ENCODE measurements at regions not wholly inside any gene's neighbourhood (a gene's known extent, or its start where the extent isn't known, plus 50 kb on each side); places are given as distances from the start of the nearest gene placed in this dataset.

DNA sequence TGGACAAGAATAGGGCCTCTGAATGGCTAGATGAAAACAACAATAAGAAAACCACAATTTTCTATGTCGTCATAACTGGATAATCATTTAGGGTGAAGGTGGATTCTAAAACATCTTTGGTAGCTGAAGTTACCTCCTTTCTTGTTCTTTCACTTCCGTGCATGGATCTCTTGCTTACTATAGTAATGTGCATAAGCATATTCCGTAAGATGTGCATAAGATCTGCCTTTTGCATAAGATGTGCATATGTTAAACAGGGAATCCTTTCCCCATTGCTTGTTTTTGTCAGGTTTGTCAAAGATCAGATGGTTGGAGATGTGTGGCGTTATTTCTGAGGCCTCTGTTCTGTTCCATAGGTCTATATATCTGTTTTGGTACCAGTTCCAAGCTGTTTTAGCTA lies 353.6 kb downstream of the MTX2 start:
- no peak for DNase-seq

DNA sequence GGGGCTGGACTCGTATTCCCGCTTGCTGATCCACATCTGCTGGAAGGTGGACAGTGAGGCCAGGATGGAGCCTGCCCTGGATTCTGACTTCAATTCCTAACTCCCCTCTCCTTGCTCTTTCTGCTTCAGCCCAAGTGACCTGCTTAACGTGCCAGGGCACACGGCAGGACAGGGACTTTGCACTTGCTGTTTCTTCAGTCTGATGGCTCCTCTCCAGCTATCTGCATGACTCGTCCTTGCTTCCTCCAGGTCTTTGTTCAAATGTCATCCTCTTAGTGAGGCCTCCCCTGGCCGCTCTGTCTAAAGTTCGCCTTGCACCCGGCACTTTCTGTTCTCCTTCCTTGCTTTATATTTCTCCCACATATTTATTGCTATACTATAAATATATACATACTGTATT lies 357.6 kb downstream of the MTX2 start:
- DNase-seq: no peak

DNA sequence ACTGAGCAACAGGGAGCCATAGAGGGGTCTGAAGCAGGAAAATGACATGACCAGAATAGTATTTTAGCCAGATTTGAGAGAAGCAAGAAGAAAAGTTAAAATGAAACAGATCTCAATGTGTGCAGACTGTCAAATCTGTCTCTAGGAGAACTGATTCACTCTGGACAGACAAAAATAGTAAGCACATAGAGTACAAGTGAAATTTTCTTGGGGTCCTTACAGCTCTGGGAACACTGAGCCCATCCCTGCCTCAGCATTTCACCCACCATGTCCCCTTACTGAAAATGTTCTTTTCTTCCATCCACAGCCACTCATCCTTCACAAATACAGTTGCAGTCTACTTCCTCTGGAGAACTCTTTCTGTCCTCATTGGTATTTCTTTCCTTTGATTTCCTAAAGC lies 359.2 kb downstream of the MTX2 start:
- no peak for DNase-seq

DNA sequence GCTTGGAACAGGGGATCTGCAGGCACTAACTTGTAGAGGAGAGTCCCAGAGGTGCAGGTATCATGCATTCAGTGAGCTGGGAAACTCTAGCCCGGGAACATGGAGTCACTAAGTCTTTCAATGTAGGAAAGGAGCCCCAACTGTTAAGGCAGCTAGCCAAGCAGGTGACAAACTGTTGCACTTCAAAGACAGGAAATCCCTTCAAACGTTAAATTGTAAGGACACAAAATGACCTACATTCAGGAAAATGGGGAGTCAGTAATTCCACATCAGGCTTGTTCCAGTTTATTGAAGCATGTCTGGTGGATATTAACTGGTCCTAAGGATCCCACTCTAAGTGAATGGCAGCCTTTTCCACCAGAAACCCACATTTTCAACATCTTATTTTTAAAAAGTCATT lies 364.5 kb downstream of the MTX2 start:
- DNase-seq: no peak

DNA sequence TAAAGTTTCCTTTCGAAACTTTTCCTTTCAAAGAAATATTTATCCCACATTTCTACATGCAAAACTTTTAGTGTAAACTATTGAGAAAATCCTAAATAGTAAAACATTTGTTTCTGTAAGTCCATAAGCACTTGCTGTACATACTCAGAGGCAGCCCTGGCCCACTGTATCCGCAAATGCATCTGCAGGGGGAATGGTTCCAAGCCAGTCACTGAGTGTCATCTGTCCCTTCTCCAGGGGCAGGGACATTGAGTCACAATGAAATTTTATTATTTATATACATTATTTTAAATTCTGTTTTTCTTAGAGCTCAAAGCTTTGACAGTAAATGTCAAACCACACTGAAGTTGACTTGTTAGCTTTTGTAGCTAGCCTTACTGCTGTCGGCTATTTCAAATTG lies 367.2 kb downstream of the MTX2 start:
- no peak for DNase-seq

DNA sequence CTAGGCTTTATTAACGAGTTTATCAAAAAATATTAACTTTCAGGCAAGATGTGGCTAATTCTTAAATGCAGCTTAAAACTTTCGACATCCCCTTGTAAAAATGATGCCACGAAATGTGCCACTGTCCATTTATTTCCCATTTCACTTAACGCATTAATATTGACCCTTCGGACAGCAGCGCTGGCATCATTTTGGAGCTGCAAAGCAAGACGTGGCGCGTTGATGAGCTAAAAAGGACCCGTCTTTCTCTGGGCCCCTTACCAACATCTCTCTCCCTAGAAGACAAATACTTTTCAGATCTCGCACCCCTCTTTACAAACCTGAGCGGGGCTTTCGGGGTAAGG lies 367.9 kb downstream of the MTX2 start:
- DNase-seq: no peak

DNA sequence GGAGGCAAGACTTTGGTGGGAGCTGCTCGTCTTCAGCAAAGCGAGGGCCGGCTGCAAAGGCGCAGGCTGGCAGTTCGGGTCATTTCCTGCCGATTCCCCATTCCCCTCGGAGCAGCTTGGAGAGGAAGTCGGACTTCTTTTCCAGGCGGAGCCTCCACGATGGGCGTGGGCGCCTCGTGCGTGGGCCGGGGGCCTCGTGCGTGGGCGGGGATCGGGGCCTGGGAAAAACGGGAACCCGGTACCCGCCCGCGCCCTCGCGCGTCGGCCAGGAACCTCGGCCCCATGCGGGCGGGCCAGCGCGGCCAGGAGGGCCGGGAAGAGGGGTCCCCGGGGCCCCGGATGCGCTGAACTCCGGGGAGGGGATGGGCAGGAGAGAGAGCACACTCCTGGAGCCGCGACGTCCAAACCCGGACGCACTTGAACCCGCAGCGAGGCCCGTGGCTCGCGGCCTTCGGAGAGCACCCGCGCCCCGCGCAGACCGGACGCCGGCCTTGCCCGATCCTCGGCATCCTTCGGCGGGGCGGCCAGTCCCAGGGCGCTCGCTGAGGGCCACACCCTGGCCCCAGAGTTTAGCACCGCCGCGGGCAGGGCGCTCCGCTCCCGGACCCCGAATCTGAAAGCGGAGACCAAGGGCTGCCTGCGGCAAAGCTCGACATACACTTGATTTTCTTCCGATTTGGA lies 368.4 kb downstream of the MTX2 start:
- DNase-seq: no peak

DNA sequence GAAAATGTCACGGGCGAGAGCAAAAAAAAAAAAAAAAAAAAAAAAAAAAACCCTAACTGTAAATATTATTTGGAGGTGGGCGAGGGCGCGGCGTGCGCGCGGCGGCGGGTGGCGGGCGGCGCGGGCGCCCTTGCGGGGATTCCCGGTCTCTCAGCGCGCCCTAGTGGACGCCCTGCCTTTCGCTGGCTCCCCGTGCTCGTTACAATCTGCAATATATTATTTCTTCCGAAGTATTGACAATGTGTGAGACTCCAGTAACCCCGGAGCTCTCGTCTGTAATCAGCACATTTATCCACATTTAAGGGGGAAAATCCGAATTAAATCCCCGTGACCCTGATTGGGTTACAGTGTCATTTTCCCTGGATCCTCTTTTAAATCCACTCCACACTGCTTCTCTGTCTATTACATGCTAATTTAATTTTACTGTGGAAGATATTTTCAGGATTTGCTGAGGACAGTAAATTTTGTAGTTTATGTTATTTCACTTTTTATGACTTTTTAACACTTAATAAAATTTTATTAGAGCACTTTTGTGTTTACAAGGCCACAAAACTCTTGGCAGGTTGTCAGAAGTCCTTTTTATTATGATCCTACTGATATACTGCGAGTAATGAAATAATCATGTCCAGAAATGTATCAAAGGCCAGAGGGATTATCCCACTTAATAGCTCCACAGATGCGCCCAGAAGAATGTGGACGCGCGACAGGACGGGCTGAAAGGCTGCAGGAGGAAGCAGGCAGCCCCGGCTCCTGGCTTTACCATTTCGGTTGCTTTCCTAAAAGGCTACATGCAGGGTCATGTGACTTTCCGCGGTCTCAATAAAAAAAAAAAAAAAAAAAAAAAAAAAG lies 369.1 kb downstream of the MTX2 start:
- DNase-seq: peak; percentile 32

DNA sequence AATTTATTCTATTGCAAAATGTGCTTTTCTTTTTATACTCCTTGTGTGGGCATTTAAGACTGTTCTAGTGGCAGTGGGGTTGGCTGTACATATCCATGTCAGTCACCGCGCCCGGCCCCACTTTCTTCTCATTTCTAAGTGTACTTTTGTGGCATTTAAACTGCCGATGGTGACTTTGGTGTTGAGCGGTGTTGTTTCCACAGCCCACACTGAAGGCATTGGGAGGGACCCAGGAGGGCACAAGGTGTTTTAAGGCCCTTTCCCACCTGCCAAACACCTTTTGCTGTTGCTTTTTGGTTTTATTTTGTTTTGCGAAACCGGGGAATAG lies 369.7 kb downstream of the MTX2 start:
- no peak for DNase-seq

DNA sequence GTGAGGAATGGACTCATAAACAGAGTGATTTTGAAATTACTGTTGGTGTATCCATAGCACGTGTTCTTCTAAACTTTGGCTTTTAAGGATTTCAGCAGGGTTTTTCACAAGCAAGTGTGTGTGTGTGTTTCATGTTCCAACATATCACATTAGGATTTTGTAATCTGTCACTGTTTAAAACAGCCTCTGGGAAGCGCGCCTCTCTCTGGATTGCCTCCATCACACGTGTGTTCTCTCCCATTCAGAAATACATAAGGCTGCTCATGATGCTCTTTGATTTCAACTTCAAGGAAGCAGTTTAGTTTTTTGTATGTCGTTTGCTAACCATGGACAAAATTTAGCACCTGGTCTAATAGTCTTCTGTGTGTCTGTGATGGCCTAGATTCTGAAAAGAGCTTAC lies 370.4 kb downstream of the MTX2 start:
- DNase-seq: no peak

DNA sequence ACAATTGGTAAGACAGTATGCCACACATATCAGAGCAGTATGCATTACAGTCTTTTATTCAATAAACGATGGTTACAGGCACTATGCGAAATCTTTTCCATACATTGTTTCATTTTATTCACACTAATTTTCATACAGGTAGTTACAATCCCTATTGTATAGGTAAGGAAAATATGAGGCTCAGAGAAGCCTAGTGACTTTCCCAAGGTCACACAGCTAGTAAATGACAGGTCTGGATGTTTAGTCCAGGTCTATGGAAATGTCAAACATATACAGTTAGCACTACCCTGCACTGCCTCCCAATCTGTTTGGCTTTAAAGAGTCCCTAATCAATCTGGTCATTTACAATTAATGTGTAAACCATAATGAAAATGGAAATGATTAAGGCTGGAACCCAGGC lies 372.2 kb downstream of the MTX2 start:
- no peak for DNase-seq

DNA sequence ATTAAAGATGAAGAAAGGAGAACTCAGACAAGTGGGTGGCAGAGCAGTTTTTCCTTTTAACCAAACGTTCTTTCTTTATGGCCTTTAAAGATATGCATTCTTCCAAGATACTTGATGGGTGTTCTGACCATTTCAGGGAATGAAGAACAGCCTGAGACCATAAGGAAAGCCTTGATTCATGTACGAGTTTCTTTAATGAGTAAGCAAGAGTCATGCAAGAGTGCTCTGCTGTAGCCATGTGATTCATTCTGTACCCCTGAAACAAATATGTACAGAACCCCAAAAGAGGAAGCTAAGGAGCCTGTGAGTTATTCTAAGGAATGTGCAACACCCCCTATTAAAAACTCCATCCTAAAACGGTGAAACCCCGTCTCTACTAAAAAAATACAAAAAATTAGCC lies 372.8 kb downstream of the MTX2 start:
- no peak for DNase-seq

DNA sequence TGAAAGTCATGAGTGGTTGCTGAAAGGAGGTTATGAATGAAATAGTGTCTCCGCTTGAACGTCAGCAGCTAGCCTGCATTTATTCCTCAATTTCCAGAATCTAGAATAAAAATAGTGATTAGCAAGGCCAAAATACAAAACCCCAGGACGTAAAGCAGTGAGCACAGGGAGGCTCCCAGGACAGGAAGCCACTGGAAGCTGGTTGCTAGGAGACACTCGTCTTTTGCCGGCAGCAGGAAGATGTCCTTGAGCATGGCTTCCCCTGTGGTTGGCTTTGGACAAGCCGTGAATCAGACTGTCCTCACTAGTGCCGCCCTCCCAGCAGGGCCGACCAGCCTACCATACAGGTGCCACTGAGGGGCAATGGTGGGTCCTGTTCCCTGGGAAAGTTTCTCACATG lies 374.4 kb downstream of the MTX2 start:
- DNase-seq: no peak

DNA sequence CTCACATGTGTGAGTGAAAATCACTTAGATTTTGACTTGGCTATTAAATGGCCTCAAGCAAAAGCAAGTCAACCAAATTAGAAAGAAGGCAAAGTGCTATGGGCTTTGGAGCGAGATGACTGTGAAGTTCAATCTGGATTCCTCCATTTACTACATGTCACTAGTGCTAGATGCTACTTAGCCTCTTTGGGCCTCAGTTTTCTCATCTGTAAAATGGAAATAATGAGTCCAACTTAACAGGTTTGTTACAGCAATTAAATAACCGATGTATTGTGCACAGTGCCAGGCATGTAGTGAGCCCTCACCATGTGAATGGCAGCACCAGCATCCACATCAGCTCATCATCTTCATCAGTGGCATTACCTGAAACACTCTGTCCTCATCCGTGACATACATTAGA lies 376.3 kb downstream of the MTX2 start:
- DNase-seq: no peak

DNA sequence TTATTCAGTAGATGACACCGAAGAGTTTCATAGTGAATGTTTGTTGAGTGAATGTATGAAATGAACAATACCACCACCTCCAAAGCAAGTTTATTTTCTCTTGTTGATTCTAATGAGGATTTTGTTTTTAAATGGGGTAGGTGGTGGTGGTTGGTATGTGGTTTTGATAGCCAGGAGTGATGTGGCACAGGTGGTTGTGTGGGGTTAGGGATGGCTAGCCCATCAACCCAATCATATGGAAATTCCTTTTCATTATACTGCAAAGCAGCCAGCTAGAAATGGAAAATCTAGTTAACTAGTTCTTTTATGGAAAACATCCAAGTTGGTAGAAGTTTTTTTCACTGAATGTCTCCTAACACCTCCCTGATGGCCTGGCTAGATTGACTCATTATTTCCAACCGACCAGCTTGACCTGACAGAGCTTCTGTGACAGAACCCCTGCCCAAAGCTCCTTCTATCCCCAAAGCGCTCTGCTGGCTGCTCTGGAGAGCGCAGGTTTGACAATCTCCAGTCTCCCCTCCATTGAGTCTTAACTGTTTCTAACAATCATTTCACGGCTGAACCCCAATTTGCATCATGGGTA lies 376.9 kb downstream of the MTX2 start:
- DNase-seq: no peak

DNA sequence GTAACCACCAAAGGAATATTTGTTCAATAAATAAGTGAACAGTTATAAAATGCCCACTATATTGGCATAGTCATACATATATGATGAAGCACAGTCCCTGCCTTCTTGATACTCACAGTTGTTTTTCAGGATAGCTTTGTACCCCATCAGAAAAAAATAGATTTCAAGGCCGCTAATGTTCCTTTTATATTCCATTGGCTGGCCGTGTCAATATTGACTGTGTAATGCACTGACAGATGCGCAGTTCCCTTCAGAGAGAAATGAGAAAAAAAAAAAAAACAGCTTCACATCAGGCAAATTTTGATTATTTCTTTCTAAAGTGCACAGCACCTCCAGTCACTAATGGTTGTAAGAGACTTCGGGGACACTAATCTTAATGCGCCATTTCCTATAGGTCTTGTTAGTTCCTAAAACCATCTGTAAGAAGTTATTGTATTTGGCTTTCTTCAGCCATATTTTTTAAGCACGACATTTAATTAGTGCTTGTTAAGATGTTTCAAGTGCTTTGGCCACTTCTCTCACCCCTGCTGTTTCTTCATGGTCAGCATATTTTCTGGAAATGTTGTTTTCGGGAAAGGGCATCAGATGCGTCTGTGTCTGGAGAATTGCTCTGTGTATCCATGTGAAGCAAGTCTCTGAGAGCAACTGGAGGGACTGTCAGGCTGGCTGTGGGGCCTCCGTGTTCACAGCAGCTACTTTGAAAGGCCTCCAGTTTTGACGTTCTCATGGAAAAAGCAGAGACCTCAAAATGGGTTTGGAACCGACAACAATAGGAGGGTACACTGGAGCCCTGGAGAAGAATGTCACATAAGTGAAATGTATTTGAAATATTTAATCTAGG lies 378.3 kb downstream of the MTX2 start:
- no peak for DNase-seq

DNA sequence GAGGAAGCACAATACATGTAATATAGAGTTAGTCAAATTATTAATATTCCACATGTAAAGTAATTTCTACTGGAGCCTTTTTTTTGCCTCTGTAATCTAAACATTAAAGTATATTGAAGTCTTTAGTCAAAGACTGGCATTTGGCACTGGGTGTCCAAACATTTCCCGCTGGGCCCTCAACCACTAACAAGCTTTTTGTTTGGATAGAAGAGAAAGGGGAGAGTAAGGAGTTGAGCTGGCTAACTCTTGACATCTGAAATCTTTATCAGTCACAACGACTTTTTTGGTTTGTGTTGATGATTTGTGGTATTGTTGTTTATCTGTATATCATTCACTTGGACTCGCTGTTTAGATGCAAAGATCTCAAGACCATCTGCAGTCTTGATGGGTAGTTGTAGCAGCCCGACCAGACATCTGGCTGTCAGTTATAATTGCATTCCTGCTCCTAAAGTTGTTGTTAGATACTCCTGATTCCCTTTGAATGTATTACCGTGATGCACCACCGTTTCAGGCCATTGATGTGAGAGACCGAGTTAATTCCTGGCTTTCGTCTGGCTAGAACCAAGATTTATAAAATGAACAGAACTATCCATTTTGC lies 379.6 kb downstream of the MTX2 start:
- no peak for DNase-seq

DNA sequence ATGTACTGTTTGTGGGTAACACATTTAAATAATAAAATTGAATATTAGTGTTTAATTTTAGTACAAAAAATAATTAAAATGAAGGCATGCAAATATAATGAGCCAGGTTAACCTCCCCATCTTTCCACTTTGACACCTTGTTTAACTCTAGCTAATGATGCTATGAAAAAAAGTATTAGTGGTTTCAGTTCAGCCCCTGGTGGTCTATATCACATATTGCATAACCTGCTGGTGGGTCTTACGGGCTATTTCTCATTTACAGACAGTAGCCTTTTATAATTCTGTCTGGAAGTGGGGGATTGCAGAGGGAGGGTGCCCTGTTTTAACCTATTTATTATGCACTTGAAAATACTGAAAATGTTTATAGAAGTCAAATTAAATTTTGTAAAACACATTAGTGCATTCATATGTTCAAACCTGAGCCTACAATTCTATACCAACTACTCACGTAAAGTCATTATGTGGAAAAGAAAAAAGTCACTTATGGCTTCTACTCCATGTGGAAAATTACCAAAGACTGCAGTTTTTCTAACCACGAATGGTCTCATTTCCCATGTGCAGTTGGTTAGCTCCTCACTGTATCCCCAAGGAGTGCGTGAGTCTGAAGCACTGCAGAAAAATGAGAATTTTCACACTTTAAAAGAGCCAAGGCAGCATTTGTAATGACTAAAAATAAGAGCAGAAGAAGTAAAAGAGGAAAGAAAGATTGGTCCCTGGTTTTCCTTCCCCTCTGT lies 381.0 kb downstream of the MTX2 start:
- no peak for DNase-seq

DNA sequence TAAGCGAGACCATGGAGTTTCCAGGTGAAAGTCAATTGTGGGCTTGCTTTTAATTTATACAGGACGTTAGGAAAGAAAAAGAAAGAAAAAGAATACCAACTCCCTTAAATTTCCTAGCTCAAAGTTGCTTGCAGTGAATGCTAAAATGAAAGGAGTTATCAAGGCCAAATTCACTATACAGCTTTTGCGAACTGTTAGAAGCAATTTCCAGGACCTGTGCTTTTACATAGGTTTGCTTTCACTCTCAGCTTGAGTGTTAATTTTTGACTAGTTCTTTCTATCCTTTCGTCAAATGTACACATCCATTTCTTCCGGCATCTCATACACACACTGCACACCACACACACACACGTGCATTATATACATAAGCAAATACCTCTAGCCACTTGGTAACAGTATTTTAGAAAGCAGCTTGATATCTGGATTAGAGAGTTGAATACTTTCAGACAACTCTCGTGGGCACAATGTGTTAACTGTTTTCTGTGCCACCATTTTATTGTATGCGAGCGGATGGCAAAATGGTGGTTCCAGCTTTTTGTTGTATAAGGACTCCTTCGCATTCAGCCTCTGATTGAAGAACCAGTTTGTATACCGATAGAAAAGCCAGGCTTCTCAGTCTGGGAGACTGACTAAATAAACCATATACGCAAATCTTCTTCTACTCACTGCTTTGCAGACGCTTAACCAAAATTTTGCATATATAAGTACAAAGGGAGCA lies 381.8 kb downstream of the MTX2 start:
- no peak for DNase-seq

DNA sequence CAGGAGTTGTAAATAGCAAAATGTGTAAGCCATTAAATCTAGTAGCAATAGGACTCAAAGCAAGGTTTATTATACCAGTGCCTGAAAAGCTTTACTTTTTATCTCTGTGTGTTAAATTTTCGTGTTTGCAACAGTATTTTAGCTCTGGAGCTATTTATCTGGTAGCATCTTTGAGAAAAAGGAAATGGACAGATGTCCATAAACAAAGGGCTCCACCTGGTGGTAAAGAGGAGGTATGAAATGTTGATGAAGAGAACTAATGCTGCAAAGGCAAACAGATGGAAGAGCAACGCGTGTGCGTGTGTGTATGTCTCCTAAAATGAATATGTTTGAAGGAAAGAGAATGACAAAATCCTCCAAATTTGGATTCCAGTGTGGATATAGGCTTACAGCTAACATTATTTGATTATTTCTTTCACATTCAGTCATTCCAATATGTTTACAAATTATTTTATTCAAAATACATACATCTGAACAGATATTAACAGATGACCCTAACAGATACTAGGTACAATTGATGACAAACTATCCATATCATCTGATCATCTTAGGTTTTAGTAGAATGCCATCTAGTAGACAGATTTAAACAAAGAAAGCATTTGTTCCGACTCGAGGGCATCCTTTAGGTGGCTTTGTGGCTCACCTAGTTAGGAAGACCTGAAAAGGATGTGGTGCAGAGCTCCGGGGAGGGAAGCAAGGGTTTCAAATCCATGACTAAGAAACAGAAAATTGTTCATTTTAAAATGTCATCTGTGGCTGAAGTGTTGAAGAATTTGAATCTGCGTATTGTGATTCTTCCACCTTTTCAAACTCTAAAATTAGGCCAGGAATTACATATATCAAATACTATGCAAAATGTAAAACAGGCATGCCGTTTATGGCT lies 383.3 kb downstream of the MTX2 start:
- peak; percentile 62 for DNase-seq
